Ovary (tissue), 3 donors: ENCODE measurements at regions not wholly inside any gene's neighbourhood (a gene's known extent, or its start where the extent isn't known, plus 50 kb on each side); places are given as distances from the start of the nearest gene placed in this dataset.

ENCODE experiments used
- POLR2A ChIP-seq: fragments of 450-650 bp; IDR thresholded peaks from one replicate; pipeline ENCODE4 v1.6.1; 2017; ENCODE audit warnings: antibody characterized with exemption, mild to moderate bottlenecking, moderate library complexity
- TF ChIP-seq, protein P1 (sequence below), 3 donors: fragments of 450-650 bp in 2 of 3; fragments of 200-600 bp in 1 of 3; IDR thresholded peaks; one replicate each; pipeline versions ENCODE4 v1.5.1 to v1.8.0; 2016 to 2022; ENCODE audit warnings: antibody characterized with exemption in 3 of 3, mild to moderate bottlenecking in 1 of 3
- donor health status: DM: no; HTN: no; CAD: no.

DNA sequence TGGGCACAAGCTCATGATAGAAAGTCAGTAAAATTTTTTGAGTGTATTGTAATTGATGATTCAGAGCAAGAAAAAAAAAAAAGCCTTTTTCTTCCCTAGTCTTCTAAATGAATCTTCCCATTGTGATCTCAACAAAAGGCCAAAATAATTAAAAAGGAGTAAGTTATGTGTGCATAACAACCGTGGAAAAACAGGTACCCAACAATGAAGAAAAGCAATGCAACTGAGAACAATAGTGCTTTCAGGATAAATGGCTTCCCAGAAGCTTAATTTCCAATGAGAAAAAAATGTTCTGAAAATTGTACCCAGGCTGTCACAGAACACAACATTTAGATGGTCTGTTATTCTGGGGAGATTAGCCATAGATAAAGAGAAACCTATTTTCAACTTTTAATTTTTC lies 399.0 kb upstream of the AGA start:
- TF ChIP-seq, protein P1, sequence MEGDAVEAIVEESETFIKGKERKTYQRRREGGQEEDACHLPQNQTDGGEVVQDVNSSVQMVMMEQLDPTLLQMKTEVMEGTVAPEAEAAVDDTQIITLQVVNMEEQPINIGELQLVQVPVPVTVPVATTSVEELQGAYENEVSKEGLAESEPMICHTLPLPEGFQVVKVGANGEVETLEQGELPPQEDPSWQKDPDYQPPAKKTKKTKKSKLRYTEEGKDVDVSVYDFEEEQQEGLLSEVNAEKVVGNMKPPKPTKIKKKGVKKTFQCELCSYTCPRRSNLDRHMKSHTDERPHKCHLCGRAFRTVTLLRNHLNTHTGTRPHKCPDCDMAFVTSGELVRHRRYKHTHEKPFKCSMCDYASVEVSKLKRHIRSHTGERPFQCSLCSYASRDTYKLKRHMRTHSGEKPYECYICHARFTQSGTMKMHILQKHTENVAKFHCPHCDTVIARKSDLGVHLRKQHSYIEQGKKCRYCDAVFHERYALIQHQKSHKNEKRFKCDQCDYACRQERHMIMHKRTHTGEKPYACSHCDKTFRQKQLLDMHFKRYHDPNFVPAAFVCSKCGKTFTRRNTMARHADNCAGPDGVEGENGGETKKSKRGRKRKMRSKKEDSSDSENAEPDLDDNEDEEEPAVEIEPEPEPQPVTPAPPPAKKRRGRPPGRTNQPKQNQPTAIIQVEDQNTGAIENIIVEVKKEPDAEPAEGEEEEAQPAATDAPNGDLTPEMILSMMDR (IDR thresholded peaks at IDR 0.05) = no peak
- TF ChIP-seq POLR2A = no peak
